Hepatocyte (in vitro differentiated cells): ENCODE measurements at regions not wholly inside any gene's neighbourhood (a gene's known extent, or its start where the extent isn't known, plus 50 kb on each side); places are given as distances from the start of the nearest gene placed in this dataset.

Experiments
- CTCF ChIP-seq: fragments of 200-600 bp; sonication (generic); IDR thresholded peaks from 2 replicates; pipeline ENCODE4 v1.5.1; 2016; ENCODE audit warnings: antibody characterized with exemption, mild to moderate bottlenecking; ENCODE audit not compliant: poor library complexity
- EZH2 ChIP-seq: fragments of 200-600 bp; sonication (generic); IDR thresholded peaks from 2 replicates; pipeline ENCODE4 v1.6.1; 2016; ENCODE audit warnings: antibody characterized with exemption, mild to moderate bottlenecking, borderline replicate concordance

DNA sequence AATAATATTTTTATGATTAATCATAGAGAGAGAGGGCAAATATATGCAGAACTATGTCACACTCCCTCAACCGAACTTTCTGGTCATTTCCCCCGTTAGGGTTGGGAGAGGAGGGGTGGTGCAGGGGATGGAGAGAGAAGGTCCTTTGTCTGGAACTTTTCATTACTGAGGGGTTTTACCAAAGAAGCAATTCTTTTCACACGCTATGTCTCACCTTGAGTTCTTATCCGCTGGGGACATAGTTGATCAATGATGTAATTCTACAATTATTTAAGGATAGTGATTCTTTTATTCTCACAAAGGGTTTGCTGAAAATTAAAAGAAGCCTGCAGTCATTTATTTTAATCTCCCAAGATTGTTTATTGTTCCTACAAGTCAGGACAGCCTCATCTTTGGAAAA, 98.3 kb upstream of the RUNX1 start:
- no peak for TF ChIP-seq CTCF
- no peak for TF ChIP-seq EZH2
